Heart left ventricle (tissue), 16 donors: ENCODE measurements at regions not wholly inside any gene's neighbourhood (a gene's known extent, or its start where the extent isn't known, plus 50 kb on each side); places are given as distances from the start of the nearest gene placed in this dataset.
"Not testable (repeated sequence)": the region's sequence is repeated elsewhere in the genome, so short reads cannot be mapped to it uniquely, and the experiment has no call there.

ENCODE experiments used
- ATAC-seq, 4 donors: fragments of 200-7000 bp; cut with Tn5 transposase; one replicate each; pipeline ENCODE4 v1.9.1; 2020 to 2022; ENCODE audit warnings: moderate library complexity in 4 of 4, mild to moderate bottlenecking in 3 of 4, moderate number of reproducible peaks in 1 of 4
- DNase-seq, 5 donors: peaks; one replicate each; pipeline ENCODE4 v3.0.0-alpha.2; 2020
- H3K27ac ChIP-seq, 12 donors: fragments of 200-600 bp; sonication (generic) in 4 of 12; one replicate each; pipeline versions ENCODE4 v1.5.0 to v1.8.0; 2016 to 2022; ENCODE audit warnings: mild to moderate bottlenecking in 2 of 12
- H3K27me3 ChIP-seq, 9 donors: fragments of 200-600 bp; sonication (generic) in 2 of 9; one replicate each; pipeline versions ENCODE4 v1.5.1 to v1.8.0; 2016 to 2022; ENCODE audit warnings: mild to moderate bottlenecking in 3 of 9
- H3K36me3 ChIP-seq, 9 donors: fragments of 200-600 bp; sonication (generic) in 2 of 9; one replicate each; pipeline versions ENCODE4 v1.5.0 to v1.8.0; 2018 to 2022; ENCODE audit warnings: mild to moderate bottlenecking in 2 of 9
- H3K4me1 ChIP-seq, 12 donors: fragments of 200-600 bp; sonication (generic) in 4 of 12; one replicate each; pipeline versions ENCODE4 v1.5.0 to v1.8.0; 2016 to 2022; ENCODE audit warnings: mild to moderate bottlenecking in 3 of 12
- H3K4me3 ChIP-seq, 12 donors: fragments of 200-600 bp; sonication (generic) in 4 of 12; one replicate each; pipeline versions ENCODE4 v1.5.0 to v1.8.0; 2017 to 2022; ENCODE audit warnings: mild to moderate bottlenecking in 9 of 12, moderate library complexity in 4 of 12
- H3K9me3 ChIP-seq, 12 donors: fragments of 200-600 bp; sonication (generic) in 4 of 12; one replicate each; pipeline versions ENCODE4 v1.5.0 to v1.8.0; 2016 to 2022; ENCODE audit warnings: mild to moderate bottlenecking in 1 of 12
- POLR2A ChIP-seq, 2 donors: fragments of 450-650 bp; IDR thresholded peaks; one replicate each; pipeline ENCODE4 v1.6.1; 2017; ENCODE audit warnings: antibody characterized with exemption in 2 of 2, mild to moderate bottlenecking in 2 of 2, moderate library complexity in 2 of 2
- WGBS, 4 donors: extraction: QIAGEN DNeasy Blood & Tissue Kit in 2 of 4; methylation state at CpG; one replicate each; pipeline versions ENCODE4 v1.1.5 to v1.1.7; 2013 to 2018; 5-methylcytosine and 5-hydroxymethylcytosine counted together
- intact Hi-C, 10 donors: fragments of 100-400 bp; cut with DNase I; formaldehyde crosslinking; loops; one replicate each; pipeline versions ENCODE4 v1.11.1 to v1.14.2; 2022
- TF ChIP-seq, protein P1 (sequence below), 12 donors: fragments of 200-600 bp; sonication (generic) in 4 of 12; IDR thresholded peaks; one replicate each; pipeline versions ENCODE4 v1.5.0 to v1.8.0; 2018 to 2022; ENCODE audit warnings: antibody characterized with exemption in 12 of 12, mild to moderate bottlenecking in 5 of 12
- donor health status: ischemic (EF 13 %, LVEDD 7.1; RV severe dilation, severe dysfunction).
- donor health status: healthy with polysubstance abuse.
- donor health status: DM: no; HTN: yes; CAD: no.
- donor health status: DM: no; HTN: no; CAD: no.
- donor health status: ischemic (EF 25% LVEDD 6.9; RV normal size, moderate dysfunction).
- donor health status: ischemic (EF 25% LVEDD 5.7; RV mildly dilated, moderate dysfunction).
- donor health status: healthy.
- donor health status: DM: yes; HTN: yes; CAD: no.
- donor health status: ischemic (EF 35%, LVEDD 5.7; RV mildly dilated, moderate dysfunction).
- donor health status: nonischemic (EF 11% LVEDD 7.7; RV severe dilation, severe dysfunction).
- donor health status: DM: yes; HTN: yes; CAD: no.
- donor health status: PGD.
- donor health status: ischemic (EF 29% LVEDD 5.4; RV normal size, mild dysfunction).
- donor health status: nonischemic (EF 23%, LVEDD 6.1; RV moderate dilation, normal function).

DNA sequence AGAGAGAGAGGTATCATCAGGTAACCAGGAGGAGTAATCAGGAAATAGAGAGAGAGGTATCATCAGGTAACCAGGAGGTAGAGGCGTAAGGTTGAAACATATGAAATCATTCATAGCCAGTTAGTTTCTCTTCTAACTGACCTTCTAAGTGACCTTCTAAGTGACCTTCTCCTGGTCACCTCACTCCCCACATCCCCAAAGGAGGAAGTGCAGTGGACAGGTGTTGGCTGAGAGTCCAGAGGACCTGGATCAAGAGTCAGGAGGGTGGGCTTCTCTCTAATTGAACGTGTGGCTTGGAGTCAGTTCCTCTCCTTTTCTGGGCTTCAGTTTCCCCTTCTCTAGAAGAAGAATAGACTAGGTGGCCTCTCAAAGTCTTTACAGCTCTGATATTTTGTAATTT is 121.3 kb upstream of the DLG1 start:
- DNase-seq: no peak
- 74 to 82% (median 78%) methylated on average over 2 of the region's 2 CpGs for WGBS, 4 donors
- intact Hi-C loops: no loop called here
- TF ChIP-seq POLR2A (IDR thresholded peaks at IDR 0.05): no peak
- TF ChIP-seq, protein P1, sequence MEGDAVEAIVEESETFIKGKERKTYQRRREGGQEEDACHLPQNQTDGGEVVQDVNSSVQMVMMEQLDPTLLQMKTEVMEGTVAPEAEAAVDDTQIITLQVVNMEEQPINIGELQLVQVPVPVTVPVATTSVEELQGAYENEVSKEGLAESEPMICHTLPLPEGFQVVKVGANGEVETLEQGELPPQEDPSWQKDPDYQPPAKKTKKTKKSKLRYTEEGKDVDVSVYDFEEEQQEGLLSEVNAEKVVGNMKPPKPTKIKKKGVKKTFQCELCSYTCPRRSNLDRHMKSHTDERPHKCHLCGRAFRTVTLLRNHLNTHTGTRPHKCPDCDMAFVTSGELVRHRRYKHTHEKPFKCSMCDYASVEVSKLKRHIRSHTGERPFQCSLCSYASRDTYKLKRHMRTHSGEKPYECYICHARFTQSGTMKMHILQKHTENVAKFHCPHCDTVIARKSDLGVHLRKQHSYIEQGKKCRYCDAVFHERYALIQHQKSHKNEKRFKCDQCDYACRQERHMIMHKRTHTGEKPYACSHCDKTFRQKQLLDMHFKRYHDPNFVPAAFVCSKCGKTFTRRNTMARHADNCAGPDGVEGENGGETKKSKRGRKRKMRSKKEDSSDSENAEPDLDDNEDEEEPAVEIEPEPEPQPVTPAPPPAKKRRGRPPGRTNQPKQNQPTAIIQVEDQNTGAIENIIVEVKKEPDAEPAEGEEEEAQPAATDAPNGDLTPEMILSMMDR (IDR thresholded peaks at IDR 0.05): no peak
- Histone ChIP-seq H3K4me1 (peaks cover 0 to 30% (median 8%) of the 10 kb centered on the region in 12 donors), H3K36me3 (no peaks in the 10 kb centered on the region), H3K27ac (peak overlapping the region in 7 of 12 donors; percentile 12 to 81 (median 56)), H3K9me3 (no peaks in the 10 kb centered on the region), H3K4me3 (no peak overlapping the region), H3K27me3 (no peaks in the 10 kb centered on the region)
- ATAC-seq: no peak

DNA sequence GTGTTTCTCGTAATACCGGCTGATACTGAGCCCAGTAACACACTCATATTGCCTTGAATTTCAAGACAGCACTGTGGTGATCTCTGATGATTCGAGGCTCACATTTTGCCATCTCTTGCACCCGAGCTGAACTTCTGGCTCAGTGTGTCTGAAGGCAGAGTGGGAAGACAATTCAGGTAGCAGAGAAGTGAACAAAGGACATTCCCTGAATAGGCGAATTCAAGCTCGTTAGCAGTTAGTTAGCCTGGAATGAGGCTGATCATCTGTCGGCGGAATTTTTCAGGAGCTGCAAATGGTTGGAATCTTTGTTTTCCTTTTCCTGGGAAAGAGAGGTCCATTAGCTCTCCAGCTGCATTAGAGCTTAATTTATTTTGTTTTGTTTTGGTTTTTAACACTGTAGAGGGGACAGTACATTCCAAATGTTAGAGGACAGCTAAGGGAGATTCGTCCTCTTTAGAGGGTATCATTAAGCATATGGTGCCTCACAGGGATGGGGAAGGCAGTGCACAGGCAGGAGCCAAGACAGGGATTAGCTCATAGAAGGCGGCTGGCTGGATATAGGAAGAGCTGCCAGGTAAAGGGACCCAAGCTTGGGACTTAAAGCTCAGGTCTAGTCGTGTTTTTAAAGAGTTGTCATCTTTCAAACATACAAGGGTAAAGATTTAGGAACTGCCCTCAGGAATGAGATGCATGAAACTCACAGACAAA is 119.7 kb upstream of the DLG1 start:
- no peaks in the 10 kb centered on the region for H3K9me3 ChIP-seq
- no peaks in the 10 kb centered on the region for H3K27me3 ChIP-seq
- H3K27ac ChIP-seq: peak overlapping the region in 2 of 12 donors; percentile 18 to 22
- H3K36me3 ChIP-seq: no peaks in the 10 kb centered on the region
- intact Hi-C loops: no loop called here
- H3K4me3 ChIP-seq: no peak overlapping the region
- WGBS, 4 donors: 62 to 73% (median 69%) methylated on average over 11 of the region's 11 CpGs
- TF ChIP-seq, protein P1 (IDR thresholded peaks at IDR 0.05): no peak
- no peak for TF ChIP-seq POLR2A (IDR thresholded peaks at IDR 0.05)
- H3K4me1 ChIP-seq: peaks cover 0 to 30% (median 8%) of the 10 kb centered on the region in 12 donors
- no peak for DNase-seq
- no peak for ATAC-seq

DNA sequence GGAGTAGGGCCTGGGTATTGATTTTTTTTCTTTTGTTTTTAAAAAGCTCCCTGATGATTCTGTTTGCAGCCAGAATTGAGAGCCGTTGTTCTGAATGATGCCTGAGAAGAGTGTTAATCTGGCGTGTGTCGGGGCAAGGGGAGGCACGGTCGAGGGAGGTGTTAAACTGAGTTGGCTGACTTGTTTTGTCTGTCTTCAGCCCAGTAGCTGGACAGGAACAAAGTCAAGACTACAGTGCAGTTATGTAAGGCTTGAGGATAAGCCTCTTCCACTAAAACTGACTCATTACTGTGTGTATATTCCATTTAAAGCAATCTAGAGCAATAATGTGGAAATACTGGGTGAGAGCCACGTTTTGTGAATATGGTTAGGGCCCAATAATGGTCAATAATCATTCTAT is 119.0 kb upstream of the DLG1 start:
- H3K9me3 ChIP-seq: no peaks in the 10 kb centered on the region
- no peaks in the 10 kb centered on the region for H3K36me3 ChIP-seq
- 51 to 59% (median 57%) methylated on average over 6 of the region's 6 CpGs for WGBS, 4 donors
- no peak for DNase-seq
- H3K27me3 ChIP-seq: no peaks in the 10 kb centered on the region
- H3K27ac ChIP-seq: peak overlapping the region in 2 of 12 donors; percentile 18 to 22
- TF ChIP-seq POLR2A (IDR thresholded peaks at IDR 0.05): no peak
- TF ChIP-seq, protein P1 (IDR thresholded peaks at IDR 0.05): no peak
- peak in 2 of 4 donors; percentile 18 to 37 for ATAC-seq
- intact Hi-C loops: no loop called here
- no peak overlapping the region for H3K4me3 ChIP-seq
- peaks cover 0 to 26% (median 8%) of the 10 kb centered on the region in 12 donors for H3K4me1 ChIP-seq

DNA sequence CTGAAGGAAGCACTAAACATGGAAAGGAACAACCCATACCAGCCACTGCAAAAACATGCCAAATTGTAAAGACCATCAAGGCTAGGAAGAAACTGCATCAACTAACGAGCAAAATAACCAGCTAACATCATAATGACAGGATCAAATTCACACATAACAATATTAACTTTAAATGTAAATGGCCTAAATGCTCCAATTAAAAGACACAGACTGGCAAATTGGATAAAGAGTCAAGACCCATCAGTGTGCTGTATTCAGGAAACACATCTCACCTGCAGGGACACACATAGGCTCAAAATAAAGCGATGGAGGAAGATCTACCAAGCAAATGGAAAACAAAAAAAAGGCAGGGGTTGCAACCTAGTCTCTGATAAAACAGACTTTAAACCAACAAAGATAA is 113.5 kb upstream of the DLG1 start:
- H3K4me3 ChIP-seq, ATAC-seq, DNase-seq, H3K27ac ChIP-seq, H3K27me3 ChIP-seq, intact Hi-C loops, H3K36me3 ChIP-seq, H3K9me3 ChIP-seq, H3K4me1 ChIP-seq: not testable (repeated sequence)
- WGBS, 4 donors: 76 to 93% (median 84%) methylated on average over 2 of the region's 2 CpGs

DNA sequence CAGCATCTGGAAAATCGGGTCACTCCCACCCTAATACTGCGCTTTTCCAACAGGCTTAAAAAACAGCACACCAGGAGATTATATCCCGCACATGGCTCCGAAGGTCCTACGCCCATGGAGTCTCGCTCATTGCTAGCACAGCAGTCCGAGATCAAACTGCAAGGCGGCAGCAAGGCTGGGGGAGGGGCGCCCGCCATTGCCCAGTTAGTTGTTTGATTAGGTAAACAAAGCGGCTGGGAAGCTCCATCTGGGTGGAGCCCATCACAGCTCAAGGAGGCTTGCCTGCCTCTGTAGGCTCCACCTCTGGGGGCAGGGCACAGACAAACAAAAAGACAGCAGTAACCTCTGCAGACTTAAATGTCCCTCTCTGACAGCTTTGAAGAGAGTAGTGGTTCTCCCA is 111.8 kb upstream of the DLG1 start:
- H3K9me3 ChIP-seq, intact Hi-C loops, H3K36me3 ChIP-seq, ATAC-seq, H3K4me1 ChIP-seq, H3K4me3 ChIP-seq, H3K27ac ChIP-seq, DNase-seq, H3K27me3 ChIP-seq: not testable (repeated sequence)
- 95 to 97% (median 95%) methylated on average over 8 to 11 of the region's 11 CpGs for WGBS, 4 donors
